GM12891 (cell line): ENCODE measurements at regions not wholly inside any gene's neighbourhood (a gene's known extent, or its start where the extent isn't known, plus 50 kb on each side); places are given as distances from the start of the nearest gene placed in this dataset.

Source experiments
- POLR2AphosphoS5 ChIP-seq: IDR thresholded peaks from 2 replicates; pipeline ENCODE4 v1.6.1; 2011; ENCODE audit warnings: low read depth, low read length, control low read depth
- TAF1 ChIP-seq: IDR thresholded peaks from 2 replicates; pipeline ENCODE4 v1.6.1; 2011; ENCODE audit warnings: low read depth, low read length, control low read depth

DNA sequence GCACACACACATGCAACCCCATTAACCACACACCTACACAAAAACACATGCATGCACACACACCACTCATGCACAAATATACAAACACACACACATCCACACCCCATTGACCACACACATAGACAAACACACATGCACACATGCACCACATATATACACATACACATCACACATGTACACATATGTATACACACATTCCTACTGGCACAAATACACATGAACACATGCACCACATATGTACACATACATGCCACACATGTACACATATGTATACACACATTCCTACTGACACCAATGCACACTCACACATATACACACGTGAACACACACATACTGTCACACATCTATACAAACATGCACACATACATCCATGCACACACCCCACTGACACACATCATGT is 212.5 kb upstream of the PPP2R2D start:
- TF ChIP-seq TAF1 (no peak), POLR2AphosphoS5 (no peak)
